ENCODE measurements at regions not wholly inside any gene's neighbourhood (a gene's known extent, or its start where the extent isn't known, plus 50 kb on each side); places are given as distances from the start of the nearest gene placed in this dataset.

DNA sequence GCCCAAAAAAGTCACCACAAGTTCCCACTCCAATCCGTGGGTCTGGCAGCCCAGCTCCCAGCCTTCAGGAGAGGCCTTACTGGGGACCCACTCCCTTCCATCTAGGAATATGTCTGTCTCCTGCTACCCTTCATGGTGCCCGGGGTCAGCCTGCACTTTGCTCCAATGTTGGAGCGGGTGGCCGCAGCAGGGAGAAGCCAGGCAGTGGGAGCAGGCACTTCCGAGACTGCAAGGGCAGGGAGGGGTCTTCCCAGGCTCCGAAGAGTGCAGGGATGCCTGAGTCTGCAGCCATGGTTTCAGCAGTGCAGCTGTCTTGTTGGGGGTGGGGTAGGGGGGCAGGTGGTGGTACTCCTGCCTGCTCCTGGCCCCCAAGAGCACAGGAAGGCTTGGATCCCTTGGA, 1616.2 kb downstream of the SLITRK5 start:
- Histone ChIP-seq H3K4me3 (no peak overlapping the region), H3K27me3 (no peaks in the 10 kb centered on the region), H3K9me3 (no peaks in the 10 kb centered on the region), H3K27ac (no peak overlapping the region), H3K36me3 (no peaks in the 10 kb centered on the region), H3K4me1 (no peaks in the 10 kb centered on the region)
- intact Hi-C loops (cut with DNase I): no loop called here
- WGBS (ENCODE audit: insufficient coverage, low coverage, low lambda C conversion rate, missing lambda C conversion rate): 33% methylated on average over 1 of the region's 6 CpGs
- no peak for TF ChIP-seq POLR2A (IDR thresholded peaks at IDR 0.05)
- TF ChIP-seq, protein P1, sequence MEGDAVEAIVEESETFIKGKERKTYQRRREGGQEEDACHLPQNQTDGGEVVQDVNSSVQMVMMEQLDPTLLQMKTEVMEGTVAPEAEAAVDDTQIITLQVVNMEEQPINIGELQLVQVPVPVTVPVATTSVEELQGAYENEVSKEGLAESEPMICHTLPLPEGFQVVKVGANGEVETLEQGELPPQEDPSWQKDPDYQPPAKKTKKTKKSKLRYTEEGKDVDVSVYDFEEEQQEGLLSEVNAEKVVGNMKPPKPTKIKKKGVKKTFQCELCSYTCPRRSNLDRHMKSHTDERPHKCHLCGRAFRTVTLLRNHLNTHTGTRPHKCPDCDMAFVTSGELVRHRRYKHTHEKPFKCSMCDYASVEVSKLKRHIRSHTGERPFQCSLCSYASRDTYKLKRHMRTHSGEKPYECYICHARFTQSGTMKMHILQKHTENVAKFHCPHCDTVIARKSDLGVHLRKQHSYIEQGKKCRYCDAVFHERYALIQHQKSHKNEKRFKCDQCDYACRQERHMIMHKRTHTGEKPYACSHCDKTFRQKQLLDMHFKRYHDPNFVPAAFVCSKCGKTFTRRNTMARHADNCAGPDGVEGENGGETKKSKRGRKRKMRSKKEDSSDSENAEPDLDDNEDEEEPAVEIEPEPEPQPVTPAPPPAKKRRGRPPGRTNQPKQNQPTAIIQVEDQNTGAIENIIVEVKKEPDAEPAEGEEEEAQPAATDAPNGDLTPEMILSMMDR (IDR thresholded peaks at IDR 0.05): no peak
- no peak for ATAC-seq
- no peak for DNase-seq

DNA sequence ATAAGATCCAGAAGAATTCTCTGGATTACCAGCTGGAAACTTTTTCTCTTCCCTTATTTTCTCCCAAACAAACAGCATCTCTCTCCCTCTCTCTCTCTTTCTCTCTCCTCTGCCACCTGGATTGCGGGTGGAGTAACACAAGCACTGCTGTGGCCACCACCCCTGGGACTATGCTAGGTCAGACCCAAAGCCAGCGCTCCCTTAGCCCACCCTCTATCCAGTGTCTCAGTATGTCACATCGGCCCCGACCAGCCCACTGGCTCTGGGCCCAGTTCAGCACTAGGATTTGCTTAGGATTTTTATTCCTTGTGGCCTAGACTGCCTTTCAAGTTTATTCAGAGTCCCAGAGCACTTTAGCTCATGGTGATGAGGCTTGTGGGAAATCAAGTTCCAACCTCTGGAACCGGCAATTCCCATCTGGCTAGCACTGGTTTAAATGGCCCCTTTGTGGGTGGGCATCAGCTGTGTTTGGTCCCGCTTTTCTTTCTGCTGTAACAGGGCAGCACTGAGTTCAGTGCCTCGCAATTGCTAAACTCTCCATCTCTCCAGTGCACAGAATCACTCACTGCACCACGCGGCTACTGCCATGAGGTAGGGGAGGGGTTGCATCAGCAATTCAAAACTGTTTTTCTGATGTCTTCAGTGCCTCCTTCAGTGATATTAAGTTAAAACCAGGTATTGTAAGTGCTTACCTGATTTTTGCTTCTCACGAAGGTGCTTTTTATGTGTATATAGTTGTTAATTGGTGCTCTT, 1623.1 kb downstream of the SLITRK5 start:
- Histone ChIP-seq H3K4me3 (no peak overlapping the region), H3K27ac (no peak overlapping the region), H3K27me3 (no peaks in the 10 kb centered on the region), H3K9me3 (no peaks in the 10 kb centered on the region), H3K36me3 (no peaks in the 10 kb centered on the region), H3K4me1 (no peaks in the 10 kb centered on the region)
- DNase-seq: no peak
- TF ChIP-seq POLR2A (IDR thresholded peaks at IDR 0.05): no peak
- TF ChIP-seq, protein P1 (IDR thresholded peaks at IDR 0.05): no peak
- WGBS (ENCODE audit: insufficient coverage, low coverage, low lambda C conversion rate, missing lambda C conversion rate): 57% methylated on average over 6 of the region's 10 CpGs
- ATAC-seq: no peak
- intact Hi-C loops (cut with DNase I): no loop called here

DNA sequence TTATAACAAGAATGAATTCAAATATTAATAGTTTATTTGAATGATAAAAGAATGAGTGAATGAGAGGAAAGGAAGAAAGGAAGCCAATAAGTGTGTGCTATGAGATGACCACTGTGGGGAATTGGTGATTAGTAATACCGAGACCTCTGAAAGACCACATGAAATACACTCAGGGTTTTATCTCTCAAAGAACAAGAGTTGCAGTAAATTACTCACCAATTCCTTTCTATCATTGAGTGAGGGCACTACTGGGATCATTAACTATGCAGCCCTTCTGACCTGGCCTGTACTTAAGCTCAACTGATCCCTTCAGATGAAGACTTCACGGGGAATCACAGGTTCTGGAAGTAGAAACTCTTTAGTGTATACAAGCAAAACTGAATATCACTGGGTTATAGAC, 1636.1 kb downstream of the SLITRK5 start:
- Histone ChIP-seq H3K4me1 (no peaks in the 10 kb centered on the region), H3K9me3 (no peaks in the 10 kb centered on the region), H3K27me3 (no peaks in the 10 kb centered on the region), H3K36me3 (no peaks in the 10 kb centered on the region), H3K4me3 (no peak overlapping the region), H3K27ac (no peak overlapping the region)
- TF ChIP-seq, protein P1 (IDR thresholded peaks at IDR 0.05): no peak
- no peak for TF ChIP-seq POLR2A (IDR thresholded peaks at IDR 0.05)
- WGBS (ENCODE audit: insufficient coverage, low coverage, low lambda C conversion rate, missing lambda C conversion rate): 65% methylated on average over 2 of the region's 2 CpGs
- ATAC-seq: no peak
- no peak for DNase-seq
- intact Hi-C loops (cut with DNase I): no loop called here

DNA sequence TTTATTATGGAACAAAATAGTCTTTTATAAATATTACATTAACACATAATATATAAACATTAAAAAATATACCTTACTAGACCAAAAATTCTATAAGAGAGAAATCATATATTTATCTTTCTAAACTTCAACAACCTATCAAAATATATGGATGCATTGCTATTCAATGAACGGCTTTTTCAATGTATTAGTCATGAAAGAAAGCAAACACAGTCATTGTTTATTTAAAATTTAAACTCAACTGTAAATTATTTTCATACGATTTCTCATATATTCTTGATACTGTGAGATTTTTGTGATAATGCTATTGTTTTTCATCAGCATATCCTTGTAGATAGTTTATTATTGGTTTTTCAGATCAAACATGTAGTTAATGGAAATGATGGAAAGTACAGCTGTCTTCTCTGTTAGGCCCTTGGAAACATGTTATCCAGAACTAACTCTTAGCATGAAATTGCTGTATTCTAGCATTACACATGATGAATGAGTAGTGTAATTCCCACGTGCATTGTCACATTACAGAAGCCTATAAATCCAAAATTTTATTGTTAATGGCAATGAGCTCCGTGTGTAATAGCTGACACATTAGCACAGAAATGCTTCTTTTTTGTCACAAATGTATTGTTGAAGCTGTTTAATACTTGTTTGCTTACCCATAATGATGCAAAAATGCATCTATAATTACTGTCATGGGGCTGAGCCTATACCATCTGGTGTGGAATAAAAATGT, 1639.9 kb downstream of the SLITRK5 start:
- WGBS (ENCODE audit: insufficient coverage, low coverage, low lambda C conversion rate, missing lambda C conversion rate): 41% methylated on average over 4 of the region's 4 CpGs
- Histone ChIP-seq H3K27me3 (no peaks in the 10 kb centered on the region), H3K9me3 (no peaks in the 10 kb centered on the region), H3K36me3 (no peaks in the 10 kb centered on the region), H3K4me1 (no peaks in the 10 kb centered on the region), H3K4me3 (no peak overlapping the region), H3K27ac (no peak overlapping the region)
- no peak for TF ChIP-seq POLR2A (IDR thresholded peaks at IDR 0.05)
- TF ChIP-seq, protein P1 (IDR thresholded peaks at IDR 0.05): no peak
- intact Hi-C loops (cut with DNase I): no loop called here
- DNase-seq (no peak), ATAC-seq (no peak)
